GM20431 (cell line): ENCODE measurements at regions not wholly inside any gene's neighbourhood (a gene's known extent, or its start where the extent isn't known, plus 50 kb on each side); places are given as distances from the start of the nearest gene placed in this dataset.

Experiments
- in situ Hi-C: fragments of 300-500 bp; cut with MseI, MboI; formaldehyde crosslinking; loops from one replicate; pipeline ENCODE4 v1.15.0; 2020; ENCODE audit warnings: low sequenced_read_pairs; ENCODE audit not compliant: unreplicated experiment

DNA sequence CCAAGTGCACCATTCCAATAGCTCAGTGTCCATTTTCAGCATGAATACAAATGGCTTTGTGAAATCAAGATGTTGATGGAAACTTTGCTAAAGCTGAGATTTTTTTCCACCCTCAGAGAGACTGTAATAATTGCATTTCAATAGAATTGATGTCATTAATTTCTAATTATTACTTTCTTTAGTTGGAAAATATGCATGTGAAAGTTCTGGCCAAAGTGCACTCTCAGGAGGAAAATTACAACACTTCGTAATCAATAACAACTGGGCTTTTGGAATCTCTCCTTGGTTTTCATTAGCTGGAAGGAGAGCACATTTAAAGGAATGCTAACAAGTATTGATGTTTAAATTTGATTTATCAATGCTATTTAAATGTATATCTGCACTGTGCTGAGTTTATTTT lies 529.5 kb upstream of the CDH8 start:
- in situ Hi-C loops: no loop called here

DNA sequence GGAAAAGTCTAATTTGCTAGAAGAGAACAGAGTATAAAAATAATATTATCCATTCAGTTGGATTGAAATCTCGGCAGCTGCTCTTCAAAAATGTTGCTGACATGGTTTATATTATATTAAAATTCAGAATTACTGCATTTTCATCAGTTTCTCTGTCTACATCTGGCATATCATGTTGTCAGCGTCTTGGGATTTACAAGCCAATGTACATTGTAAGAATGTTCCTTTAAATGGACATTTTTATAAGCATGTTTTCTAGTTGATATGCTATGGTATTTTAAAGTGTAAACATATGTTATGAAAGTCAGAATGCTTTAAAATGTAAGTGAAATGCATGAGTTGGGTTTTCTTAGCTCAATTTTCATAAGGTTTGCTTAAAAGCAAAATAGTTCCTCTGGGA lies 528.1 kb upstream of the CDH8 start:
- in situ Hi-C loops: no loop called here

DNA sequence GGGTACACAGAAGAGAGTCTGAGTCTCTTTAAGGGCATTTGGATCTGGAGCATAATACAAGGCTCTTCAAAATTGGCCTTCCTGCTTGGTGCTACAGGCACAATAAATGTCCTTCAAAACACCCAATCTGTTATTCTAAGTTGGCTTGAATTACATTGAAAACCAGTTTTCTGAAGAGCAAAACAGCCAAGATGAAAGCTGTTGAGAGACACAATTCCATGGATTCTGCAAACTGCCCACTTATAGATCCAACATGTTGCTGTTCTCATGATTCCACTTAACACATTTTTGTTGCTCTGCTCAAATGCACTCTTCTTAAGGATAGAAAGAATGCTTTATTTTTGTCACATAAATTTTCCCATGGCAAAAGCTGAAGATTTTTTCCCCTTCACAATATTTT lies 525.9 kb upstream of the CDH8 start:
- in situ Hi-C loops: no loop called here

DNA sequence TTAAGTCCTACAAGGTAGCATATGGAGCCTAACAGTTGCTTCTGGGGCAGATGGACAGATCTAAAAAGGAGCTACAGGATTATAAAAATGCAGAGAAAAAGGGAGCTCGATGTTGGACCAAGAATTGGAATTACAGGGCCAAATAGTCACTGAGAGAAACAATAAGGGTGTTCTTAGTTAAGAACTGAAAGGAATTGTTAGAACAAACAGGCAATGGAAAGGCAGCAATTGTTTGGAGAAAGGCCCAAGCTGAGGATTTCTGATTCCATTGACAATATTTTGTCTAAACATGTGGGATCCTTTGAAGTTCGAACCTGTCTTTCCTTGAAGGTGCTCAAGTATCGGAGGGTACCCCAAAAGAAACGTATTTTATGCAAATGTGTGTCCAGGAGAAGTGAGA lies 513.6 kb upstream of the CDH8 start:
- in situ Hi-C loops: no loop called here

- in situ Hi-C loops: no loop called here
Observed at GRCh38 chr16:62548095-62548494, 511.9 kb upstream of the CDH8 start.

DNA sequence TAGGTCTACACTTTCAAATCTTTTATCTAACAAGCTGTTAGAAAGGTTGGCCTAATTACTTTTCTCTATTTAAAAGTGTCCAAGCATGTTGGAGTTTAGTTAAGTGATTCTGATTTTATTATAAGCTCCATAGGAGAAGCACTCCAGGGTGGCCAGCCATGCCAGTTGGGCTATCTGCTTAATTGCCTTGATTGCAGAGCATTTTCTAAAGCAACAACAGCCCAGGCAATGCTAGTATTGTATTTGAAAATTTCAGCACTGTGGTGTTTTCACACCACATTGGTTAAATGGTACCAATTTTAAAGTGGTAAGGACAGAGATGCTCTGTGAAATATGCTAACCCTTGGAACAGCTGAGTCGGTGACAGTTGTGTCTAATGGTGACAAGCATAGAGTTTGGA lies 510.5 kb upstream of the CDH8 start:
- in situ Hi-C loops: no loop called here

GRCh38 chr16:62545039-62545438 lies 508.8 kb upstream of the CDH8 start:
- in situ Hi-C loops: no loop called here

DNA sequence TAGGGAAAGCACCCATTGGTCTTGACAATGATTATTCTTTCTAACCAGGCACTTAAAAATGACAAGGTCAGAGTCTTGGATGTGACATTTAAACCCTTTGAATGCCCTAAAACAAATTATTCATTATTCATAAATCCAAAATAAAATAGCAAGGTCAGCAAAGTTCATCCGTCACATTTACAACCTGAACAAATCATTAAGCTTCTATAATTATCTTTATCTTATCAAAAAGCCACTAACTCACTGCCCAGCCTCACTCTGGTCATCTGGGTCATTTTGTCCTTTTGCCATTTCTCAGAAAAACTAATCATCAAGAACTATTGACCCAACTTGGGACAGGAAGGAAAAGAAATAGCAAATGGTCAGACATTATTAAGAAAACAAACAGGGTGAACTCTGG lies 507.3 kb upstream of the CDH8 start:
- in situ Hi-C loops: no loop called here

DNA sequence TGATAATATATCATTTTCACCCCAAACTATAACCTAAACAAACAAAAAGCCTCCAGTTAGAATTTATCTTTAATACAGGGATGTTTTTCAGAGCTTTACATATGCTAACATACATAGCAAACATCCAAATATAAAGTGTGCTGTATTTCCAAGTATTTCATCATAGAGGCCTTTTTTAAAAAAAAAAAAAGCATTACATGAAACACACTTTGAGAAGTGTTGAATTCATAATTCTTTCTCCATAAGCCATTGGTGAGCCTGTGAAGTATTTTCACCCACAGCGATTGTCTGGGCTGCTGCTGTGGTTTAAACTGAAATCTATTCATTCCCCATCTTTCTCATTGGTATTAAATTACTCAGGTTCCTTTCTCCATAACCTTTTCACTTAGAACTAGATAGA lies 503.4 kb upstream of the CDH8 start:
- in situ Hi-C loops: no loop called here

- in situ Hi-C loops: no loop called here
Observed at GRCh38 chr16:62530426-62530825, 494.2 kb upstream of the CDH8 start.

- in situ Hi-C loops: no loop called here
Observed at GRCh38 chr16:62516001-62516400, 479.8 kb upstream of the CDH8 start.

GRCh38 chr16:62503073-62503472 lies 466.8 kb upstream of the CDH8 start:
- in situ Hi-C loops: no loop called here

DNA sequence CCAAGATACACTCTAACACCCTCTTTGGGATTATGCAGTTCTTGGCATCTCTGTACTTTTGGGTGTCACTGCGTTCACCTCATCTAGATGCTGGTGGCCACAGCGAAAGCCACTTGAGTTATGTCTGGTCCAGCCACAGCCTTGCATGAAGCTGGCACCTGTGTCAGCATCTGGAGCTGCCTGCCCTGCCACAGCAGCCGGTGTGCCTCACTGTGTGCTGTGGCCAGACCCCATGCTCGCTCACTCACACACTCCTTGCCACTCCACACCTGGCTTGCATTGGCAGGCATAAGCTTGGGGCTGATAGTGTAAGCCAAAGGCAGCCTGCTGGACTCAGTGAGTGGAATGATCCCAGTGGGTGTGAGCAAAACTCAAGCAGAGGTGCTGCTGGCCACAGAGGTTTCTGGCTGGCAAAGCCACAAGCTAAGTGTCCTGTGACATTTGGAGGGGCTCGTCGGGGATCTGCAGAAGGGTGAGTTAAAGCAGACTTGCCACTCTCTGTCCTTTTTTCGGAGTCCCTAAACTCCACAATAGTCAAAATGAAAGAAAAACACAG lies 442.7 kb upstream of the CDH8 start:
- in situ Hi-C loops: no loop called here

DNA sequence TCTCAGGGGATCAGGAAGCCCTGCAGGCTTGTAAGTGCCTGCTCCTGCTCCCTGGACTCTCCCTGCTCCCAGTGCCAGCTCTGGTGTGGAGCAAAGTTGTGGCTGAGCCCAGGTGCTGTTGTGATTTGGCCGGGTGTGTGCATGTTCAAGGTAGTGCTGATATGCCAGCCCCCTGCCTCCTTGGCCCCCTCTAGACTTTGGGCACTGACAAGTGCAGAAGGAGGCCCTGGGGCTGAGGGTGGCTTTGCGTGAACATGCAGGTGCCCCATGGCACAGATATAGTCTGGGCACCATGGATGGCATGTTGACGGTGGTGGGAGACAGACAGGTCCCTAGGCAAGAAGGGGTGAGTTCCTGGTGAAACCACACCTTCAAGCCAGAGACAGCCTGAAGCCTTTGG lies 441.6 kb upstream of the CDH8 start:
- in situ Hi-C loops: no loop called here

DNA sequence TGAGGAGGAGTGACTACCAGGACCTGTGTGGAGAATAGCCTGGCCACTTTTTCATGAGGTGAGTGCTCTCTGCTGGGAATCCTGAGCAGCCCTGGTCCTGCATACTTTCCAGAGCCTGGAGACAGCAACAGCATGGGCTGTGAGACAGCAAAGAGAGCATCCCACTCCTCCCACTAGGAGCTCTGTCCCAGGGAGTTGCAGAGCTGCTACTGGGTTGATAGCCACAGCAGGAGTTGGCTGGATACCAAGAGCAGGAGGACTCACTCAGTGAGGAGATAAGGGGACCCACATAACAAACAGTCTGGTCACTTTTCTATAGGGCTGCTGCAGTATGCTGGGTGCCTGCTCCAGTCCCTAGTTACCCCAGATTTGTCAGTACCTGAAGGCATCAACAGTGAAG lies 439.3 kb upstream of the CDH8 start:
- in situ Hi-C loops: no loop called here

DNA sequence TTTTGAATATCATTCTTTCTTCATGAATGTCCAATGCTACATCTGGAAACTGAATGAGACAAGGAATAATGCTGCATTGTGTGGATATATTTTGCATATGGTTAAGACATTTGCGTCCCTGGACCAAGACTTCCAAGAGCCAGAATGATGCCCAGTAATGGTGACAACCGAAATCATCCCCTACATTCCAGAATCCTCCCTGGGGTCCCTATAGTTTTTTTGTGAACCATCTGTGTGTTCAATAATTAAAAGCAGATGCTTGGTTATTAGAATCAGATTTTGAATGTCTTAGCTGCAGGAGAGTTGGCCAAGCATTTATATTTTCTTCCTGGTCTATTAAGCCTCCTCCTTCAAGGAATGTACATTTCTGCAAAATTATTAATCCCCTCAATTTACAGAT lies 426.7 kb upstream of the CDH8 start:
- in situ Hi-C loops: no loop called here

- in situ Hi-C loops: no loop called here
Observed at GRCh38 chr16:62450291-62450690, 414.1 kb upstream of the CDH8 start.

DNA sequence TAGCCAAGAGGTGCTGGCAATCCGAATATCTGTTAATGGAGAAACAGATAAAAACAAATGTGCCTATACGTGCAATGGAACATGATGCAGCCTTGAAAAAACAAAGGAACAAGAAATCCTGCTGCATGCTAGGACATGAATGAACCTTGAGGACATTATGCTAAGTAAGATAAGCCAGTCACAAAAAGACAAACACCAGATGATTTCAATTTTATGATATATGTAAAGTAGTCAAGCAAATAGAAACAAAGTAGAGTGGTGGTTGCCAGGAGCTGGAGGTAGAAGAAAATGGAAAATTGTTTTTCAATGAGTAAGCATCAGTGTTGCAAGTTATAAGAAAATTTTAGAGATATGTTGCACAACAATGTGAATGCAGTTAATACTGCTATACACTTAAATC lies 409.7 kb upstream of the CDH8 start:
- in situ Hi-C loops: no loop called here

DNA sequence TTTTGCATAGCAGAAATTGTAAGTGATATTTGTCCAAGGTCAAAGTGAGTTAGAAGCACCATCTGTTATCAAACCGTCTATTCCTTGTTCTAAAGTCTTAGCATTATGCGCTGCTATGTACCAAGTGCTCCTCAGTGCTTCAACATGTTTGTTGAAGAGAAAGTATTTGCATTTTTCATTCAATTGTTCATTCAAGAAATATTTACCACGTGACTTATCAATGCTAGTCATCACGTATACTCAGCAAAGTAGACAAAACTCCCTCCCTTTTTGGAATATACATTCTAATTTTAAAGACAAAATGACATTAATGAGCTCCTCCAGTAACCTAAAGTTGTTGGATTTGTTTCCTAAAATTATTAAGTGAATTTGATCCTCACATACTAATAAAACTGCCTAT lies 388.0 kb upstream of the CDH8 start:
- in situ Hi-C loops: no loop called here

DNA sequence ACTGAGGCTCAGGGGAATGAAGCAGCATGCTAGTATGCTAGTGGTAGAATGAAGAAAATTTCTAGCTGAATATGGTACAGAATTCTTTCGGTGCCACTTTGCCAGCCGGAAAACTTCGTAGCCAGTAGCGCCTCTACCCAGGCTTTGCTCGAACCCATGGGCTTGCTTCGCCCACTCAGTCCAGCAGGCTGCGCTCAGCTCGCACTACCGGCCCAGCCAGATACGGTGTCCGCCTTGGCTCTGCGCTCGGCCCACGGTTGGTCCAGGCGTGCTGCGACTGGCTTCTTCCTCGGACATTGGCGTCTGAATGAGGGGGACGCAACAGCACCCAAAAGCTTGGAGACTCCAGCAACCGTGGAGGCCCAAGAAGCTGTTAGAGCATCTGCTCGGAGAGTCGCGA lies 372.5 kb upstream of the CDH8 start:
- in situ Hi-C loops: no loop called here

- in situ Hi-C loops: no loop called here
Observed at GRCh38 chr16:62406387-62406786, 370.1 kb upstream of the CDH8 start.

GRCh38 chr16:62404842-62405611 lies 368.8 kb upstream of the CDH8 start:
- in situ Hi-C loops: no loop called here
